Skin epidermis (tissue), 12 donors: ENCODE measurements at regions not wholly inside any gene's neighbourhood (a gene's known extent, or its start where the extent isn't known, plus 50 kb on each side); places are given as distances from the start of the nearest gene placed in this dataset.
A peak's percentile ranks its signal among the peaks of the same experiment; 100 is the strongest.
"Not testable (repeated sequence)": the region's sequence is repeated elsewhere in the genome, so short reads cannot be mapped to it uniquely, and the experiment has no call there.

ENCODE experiments used
- H3K27ac ChIP-seq, 21 experiments: fragments of 200-600 bp; sonication (generic) in 11 of 21; one replicate each; pipeline ENCODE4 v1.5.0; 2020; ENCODE audit warnings: mild to moderate bottlenecking in 3 of 21, inconsistent platforms in 2 of 21, moderate library complexity in 2 of 21
- H3K4me3 ChIP-seq, 7 experiments: fragments of 200-600 bp; sonication (generic) in 2 of 7; one replicate each; pipeline ENCODE4 v1.5.0; 2020; ENCODE audit warnings: inconsistent platforms in 2 of 7, mild to moderate bottlenecking in 2 of 7, moderate library complexity in 1 of 7

- Histone ChIP-seq H3K4me3 (no peak overlapping the region), H3K27ac (no peak overlapping the region)
Measured at GRCh38 chrX:40265936-40266335, 168.2 kb upstream of the BCOR start.

GRCh38 chrX:40263014-40263560 is 165.3 kb upstream of the BCOR start:
- H3K4me3 ChIP-seq: no peak overlapping the region
- no peak overlapping the region for H3K27ac ChIP-seq

- no peak overlapping the region for H3K4me3 ChIP-seq
- peak overlapping the region in 1 of 21 experiments; percentile 3 for H3K27ac ChIP-seq
Measured at GRCh38 chrX:40262157-40263013, 164.6 kb upstream of the BCOR start.

DNA sequence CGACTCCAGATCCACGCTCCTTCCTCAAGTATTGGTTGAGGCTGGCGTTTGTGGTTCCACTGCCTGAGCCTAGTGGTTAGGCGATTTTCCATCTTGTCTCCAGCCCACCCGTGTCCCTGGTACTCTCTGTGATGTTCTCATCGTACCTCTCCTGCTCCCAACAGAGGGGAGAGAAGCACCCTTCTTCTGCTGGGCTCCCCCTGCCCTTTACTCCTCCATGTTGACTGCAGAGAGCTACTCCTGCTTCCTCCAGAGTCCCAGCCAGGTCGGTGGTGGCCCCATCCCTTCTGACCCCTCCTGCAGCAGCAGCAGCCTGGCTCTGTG is 164.0 kb upstream of the BCOR start:
- no peak overlapping the region for H3K27ac ChIP-seq
- no peak overlapping the region for H3K4me3 ChIP-seq

DNA sequence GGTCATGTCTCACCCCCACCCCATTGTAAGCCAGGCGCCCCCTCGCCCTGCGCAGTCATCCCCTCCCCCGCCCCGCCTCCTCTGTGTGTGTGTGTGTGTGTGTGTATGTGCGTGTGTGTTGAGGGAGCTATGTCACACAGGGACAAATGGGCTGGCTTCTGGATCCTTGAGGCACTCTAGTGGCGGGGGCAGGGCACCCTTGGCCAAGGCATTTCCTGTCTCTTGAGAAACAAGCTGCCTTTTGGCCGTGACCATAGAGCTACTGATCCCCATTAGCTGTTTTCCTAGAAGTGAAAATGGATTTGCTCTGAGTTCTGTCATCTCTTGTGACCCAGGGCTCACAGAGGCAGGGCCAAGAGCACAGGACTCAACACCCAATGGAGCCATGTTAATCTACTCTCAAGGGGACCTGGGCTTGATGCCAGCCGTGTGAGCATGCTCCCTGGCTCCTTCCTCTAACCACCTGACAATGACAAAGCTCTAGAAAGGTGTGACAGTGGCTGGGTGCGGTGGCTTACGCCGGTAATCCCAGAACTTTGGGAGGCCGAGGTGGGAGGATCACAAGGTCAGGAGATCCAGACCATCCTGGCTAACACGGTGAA is 162.5 kb upstream of the BCOR start:
- Histone ChIP-seq H3K4me3 (no peak overlapping the region), H3K27ac (no peak overlapping the region)

DNA sequence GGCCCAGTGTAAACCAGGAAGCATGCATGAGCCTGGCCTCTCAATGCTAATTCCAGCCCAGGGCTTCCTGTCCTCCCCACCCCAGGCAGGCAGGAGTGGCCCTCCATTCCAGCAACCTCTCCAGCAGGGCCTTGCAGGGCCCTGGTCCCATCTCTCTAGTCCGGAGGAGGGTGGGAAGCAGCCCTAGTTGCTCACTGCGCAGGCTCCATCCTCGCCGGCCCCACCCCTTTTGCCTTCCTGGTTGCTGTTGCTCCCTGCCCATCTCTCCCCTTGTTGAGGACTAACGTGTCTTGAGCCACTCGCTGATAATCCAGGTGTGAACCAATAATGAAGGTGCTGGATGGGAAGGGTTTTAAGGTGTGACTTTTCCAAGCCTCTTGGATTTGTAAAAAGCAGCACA is 161.2 kb upstream of the BCOR start:
- Histone ChIP-seq H3K27ac (no peak overlapping the region), H3K4me3 (no peak overlapping the region)

DNA sequence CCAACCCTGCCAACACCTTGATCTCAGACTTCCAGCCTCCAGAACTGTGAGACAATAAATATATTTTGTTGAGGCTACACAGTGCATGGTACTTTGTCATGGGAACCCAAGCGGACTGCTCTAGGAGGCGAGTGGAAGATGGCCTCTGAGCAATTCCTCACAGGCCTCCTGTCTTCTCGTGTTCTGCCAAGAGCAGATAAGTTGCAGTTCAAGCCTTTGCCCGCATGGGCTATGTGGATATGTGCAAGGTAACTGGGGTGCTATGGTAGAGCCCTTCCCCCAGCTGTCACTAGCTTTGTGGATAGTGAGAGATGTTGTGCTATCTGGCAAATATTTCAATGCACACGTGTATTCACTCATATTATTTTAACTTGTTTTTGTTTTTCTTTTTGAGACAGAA is 156.0 kb upstream of the BCOR start:
- Histone ChIP-seq H3K4me3 (no peak overlapping the region), H3K27ac (no peak overlapping the region)

DNA sequence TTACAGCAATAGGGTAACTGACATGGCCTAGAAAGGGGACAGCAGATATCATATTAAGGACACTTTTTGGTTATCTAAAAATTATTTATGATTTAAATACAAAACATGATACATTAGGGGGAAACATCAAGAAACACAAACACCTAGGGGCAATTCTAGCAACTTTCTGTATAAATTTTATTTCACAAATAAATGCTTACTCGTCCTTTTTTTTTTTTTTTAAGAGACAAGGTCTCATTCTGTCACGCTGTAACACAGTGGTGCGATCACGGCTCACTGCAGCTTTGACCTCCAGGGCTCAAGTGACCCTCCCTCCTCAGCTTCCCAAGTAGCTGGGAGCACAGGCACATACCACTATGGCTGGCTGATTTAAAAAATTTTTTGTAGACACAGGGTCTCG is 151.8 kb upstream of the BCOR start:
- Histone ChIP-seq H3K27ac (no peak overlapping the region), H3K4me3 (no peak overlapping the region)

DNA sequence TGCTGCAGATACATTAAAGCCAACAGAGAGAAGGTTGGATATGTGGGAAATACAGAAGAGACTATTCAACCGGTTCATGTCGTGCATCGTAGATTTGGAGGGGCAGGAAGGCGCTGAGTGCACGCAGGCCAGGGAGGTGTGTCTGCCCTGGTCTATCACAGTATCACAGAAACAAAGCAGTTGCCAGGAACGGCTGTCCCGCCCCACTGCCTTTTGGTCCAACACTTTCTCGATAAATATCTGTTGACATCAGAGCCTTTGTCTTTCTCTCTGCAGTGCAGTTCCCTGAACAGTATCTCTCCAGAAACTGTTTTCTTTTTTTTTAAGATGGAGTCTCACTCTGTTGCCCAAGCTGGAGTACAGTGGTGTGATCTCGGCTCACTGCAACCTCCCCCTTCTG is 151.1 kb upstream of the BCOR start:
- H3K27ac ChIP-seq: no peak overlapping the region
- H3K4me3 ChIP-seq: no peak overlapping the region

DNA sequence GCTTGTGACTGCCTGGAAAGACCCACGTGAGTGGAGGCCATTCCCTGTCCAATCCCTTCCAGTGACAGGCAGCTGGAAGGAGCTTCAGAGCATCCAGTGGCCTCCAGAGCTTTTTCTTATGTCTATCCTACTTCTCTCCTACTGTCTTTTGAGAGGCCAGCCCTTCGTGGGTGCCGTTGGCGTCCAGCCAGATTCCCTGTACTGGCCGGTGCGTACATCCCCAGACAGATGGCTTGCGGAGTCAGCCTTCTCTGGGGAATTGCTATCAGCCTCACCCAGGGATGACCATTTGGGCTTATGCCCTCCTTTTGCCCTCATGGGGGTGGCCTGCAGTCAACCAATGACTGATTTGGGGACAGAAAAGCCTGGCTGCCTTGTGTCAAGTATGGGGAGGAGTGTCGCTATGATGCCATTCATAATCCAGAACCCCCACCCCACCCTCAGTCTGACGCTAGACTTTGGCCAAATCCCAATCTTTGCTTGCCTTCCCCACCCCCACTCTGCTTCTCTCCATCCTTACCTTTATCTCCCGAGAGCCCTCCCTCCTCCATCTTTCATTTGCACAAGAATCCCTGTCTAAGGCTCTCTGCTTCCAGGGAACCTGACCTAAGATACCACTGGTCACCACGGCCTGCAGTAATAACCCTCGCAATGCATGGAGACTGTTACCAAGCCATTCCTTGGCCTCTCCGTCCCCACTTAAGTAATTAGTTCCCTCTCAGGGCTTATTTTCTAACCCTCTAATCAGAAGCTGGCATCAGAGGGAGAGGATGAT is 150.3 kb upstream of the BCOR start:
- H3K4me3 ChIP-seq: no peak overlapping the region
- no peak overlapping the region for H3K27ac ChIP-seq

DNA sequence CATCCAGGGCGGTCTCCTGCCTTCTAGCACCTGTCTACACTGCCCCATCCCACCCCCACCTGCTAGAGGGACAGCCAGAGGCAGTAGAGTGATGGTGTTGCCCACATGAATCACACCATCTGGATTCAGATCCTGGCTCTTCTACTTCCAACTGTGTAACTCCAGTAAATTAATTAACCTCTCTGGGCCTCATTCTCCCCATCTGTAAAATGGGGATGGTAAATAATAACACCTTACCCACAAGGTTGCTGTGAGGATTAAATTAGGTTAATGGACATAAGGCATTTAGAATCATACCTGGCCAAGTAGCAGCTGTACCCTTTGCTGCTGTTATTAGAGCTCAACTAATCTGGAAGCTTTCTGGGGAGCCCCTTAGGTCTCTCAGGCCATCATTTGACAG is 149.6 kb upstream of the BCOR start:
- no peak overlapping the region for H3K4me3 ChIP-seq
- no peak overlapping the region for H3K27ac ChIP-seq

DNA sequence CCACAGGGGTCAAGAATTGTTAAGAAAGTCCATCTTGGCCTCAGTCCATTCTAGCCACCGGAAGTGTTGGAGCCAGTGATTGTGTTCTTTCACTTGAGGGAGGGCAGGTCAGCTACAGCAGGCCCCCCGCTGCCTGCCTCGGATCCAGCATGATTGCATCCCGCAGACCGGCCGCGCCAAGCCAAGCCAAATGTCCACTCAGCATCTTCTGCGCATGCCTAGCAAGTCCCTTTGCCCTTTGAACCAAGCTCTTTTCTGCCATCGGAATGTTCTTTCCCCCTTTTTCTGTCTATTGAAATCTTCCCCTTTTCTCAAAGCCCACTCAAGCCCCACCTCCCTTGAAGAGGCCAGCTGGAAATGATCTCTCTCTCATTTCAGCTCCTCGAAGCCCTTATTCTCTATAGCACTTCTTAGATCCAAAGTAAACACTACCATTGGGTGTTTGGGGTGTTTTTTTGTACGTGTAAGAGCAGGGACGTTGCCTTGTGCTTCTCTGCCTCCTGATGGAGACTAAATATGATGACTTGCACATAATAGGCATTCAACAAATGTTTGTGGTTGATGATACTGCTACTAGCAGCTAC is 147.8 kb upstream of the BCOR start:
- Histone ChIP-seq H3K27ac (no peak overlapping the region), H3K4me3 (no peak overlapping the region)

GRCh38 chrX:40244980-40245379 is 147.2 kb upstream of the BCOR start:
- H3K27ac ChIP-seq: no peak overlapping the region
- H3K4me3 ChIP-seq: no peak overlapping the region

- H3K27ac ChIP-seq: no peak overlapping the region
- H3K4me3 ChIP-seq: no peak overlapping the region
Measured at GRCh38 chrX:40243755-40244515, 146.2 kb upstream of the BCOR start.

DNA sequence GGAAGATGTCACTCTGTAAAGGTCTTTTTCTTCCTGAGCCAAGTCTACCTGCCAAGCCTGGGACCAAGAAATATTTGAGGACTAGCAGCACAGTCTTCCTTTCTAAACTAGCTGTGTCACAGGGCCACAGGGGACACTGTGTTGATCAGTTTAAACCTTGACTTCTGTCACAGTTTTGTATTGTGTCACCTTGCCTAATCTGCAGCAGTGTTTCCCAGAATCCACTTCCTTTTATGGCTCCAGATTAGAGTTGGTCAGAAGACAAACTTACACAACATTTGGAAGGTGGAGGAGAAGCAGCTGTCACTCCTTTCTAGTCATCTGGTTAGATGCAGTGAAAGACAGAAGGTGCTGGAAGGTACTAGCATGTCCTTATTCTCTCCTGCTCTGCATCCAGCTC is 143.1 kb upstream of the BCOR start:
- H3K4me3 ChIP-seq: no peak overlapping the region
- H3K27ac ChIP-seq: no peak overlapping the region

DNA sequence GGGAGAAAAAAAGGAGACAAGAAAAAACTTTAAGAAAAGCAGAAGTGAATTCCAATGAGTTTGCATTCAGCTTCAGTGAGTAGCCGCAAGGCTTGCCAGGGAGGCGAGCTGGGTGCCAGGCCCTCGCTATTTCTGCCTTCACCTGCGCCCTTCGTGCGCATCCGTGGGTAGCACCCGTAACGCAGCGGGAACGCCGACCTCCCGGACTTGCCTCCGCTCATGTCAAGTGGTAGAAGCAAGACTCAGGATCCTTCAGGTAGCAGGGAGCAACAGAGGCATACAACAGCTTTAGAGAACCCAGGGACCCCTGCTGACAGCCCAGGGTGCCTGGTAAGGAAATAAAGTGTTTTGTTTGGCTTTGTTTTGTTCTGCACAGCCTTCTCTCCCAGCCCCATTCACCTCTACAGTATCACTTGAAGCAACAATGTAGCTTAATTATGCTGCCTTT is 140.0 kb upstream of the BCOR start:
- H3K4me3 ChIP-seq: no peak overlapping the region
- no peak overlapping the region for H3K27ac ChIP-seq

DNA sequence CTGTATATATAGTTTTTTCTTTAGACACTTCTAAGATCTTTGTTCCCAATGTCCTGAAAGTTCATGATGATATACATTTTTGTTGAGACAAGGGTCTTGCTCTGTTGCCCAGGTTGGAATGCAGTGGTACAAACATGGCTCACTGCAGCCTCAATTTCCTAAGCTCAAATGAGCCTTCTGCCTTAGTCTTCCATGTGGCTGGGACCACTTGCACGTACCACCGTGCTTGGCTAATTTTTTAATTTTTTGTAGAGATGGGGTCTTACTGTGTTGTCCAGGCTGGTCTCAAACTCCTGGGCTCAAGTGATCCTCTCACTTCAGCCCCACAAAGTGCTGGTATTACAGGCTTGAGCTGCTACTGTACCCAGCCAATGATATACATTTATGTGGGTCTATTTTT is 132.9 kb upstream of the BCOR start:
- Histone ChIP-seq H3K4me3 (no peak overlapping the region), H3K27ac (no peak overlapping the region)

DNA sequence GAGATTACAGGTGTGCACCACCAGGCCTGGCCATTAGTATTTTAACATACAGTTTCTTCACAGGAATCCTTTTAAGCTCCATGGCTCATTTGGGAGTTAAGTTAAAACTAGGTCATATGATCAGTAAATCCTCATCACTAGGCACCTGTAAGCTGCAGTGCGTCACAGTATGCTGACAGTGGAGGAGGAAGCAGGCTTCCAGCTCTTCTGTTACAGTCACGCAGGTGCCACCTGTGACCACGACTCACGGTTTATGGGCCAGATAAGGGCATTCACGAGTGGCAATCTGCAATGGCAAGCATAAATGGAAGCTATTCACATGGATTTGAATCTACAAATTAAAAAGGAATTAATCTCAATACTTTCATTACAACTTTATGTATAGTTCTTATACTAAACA is 129.4 kb upstream of the BCOR start:
- Histone ChIP-seq H3K27ac (no peak overlapping the region), H3K4me3 (no peak overlapping the region)

- H3K4me3 ChIP-seq: no peak overlapping the region
- no peak overlapping the region for H3K27ac ChIP-seq
Measured at GRCh38 chrX:40224658-40225057, 126.9 kb upstream of the BCOR start.

DNA sequence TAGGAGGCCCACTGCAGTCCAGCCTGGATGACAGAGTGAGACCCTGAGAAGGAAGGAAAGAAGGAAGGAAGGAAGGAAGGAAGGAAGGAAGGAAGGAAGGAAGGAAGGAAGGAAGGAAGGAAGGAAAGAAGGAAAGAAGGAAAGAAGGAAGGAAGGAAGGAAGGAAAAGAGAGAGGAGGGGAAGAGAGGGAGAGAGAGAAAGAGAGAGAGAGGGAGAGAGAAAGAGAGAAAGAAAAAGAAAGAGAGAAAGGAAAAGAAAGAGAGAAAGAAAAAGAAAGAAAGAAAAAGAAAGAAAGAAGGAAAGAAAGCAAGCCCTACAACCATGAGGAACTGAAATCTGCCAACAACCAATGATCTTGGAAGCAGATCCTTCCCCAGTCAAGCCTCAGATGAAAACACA is 124.9 kb upstream of the BCOR start:
- not testable (repeated sequence) for H3K4me3 ChIP-seq, H3K27ac ChIP-seq
